ENCODE measurements at regions not wholly inside any gene's neighbourhood (a gene's known extent, or its start where the extent isn't known, plus 50 kb on each side); places are given as distances from the start of the nearest gene placed in this dataset.

GRCh38 chr2:180367815-180368214 is 360.7 kb upstream of the CWC22 start:
- H4K20me1 ChIP-seq (ENCODE audit: control insufficient read depth, insufficient read depth, insufficient read length) = no peaks in the 10 kb centered on the region
- H3K4me1 Mint-ChIP-seq = peaks cover 7 to 11% of the 10 kb centered on the region in 2 experiments
- no peak overlapping the region for H3K9ac ChIP-seq (ENCODE audit: extremely low read depth, insufficient read length, low read length)
- H3K4ac ChIP-seq (ENCODE audit: low read depth, low read length) = no peak overlapping the region
- H3K36me3 Mint-ChIP-seq (ENCODE audit: insufficient read depth in 1 of 3, low read depth in 3 of 3) = no peaks in the 10 kb centered on the region
- no peak overlapping the region for H3K27ac ChIP-seq (ENCODE audit: insufficient read length, low read depth, low read length)
- no peak overlapping the region for H2BK12ac ChIP-seq (ENCODE audit: insufficient read length, low read depth, low read length)
- H2AFZ ChIP-seq (ENCODE audit: low read length) = no peak overlapping the region
- no peak overlapping the region for H3K14ac ChIP-seq (ENCODE audit: insufficient read depth, low read length)
- H3K56ac ChIP-seq (ENCODE audit: insufficient read length, low read depth, low read length) = no peak overlapping the region
- TF ChIP-seq CTCF (conservative IDR thresholded peaks at IDR 0.05) = no peak
- H2BK5ac ChIP-seq (ENCODE audit: insufficient read length, low read length) = no peak overlapping the region
- H3K79me2 ChIP-seq (ENCODE audit: insufficient read depth, low read length) = no peaks in the 10 kb centered on the region
- no peak for DNase-seq
- no peaks in the 10 kb centered on the region for H3K27me3 Mint-ChIP-seq (ENCODE audit: low read depth)
- H3K9me3 ChIP-seq (ENCODE audit: control insufficient read depth, low read depth, low read length) = no peaks in the 10 kb centered on the region
- H3K4me2 ChIP-seq (ENCODE audit: insufficient read depth, insufficient read length, low read length) = no peak overlapping the region
- no peaks in the 10 kb centered on the region for H3K27me3 ChIP-seq (ENCODE audit: insufficient read depth, low read length)
- H2BK15ac ChIP-seq (ENCODE audit: low read depth, low read length) = no peak overlapping the region
- H3K79me1 ChIP-seq (ENCODE audit: insufficient read depth, low read depth, low read length, poor library complexity, severe bottlenecking) = no peaks in the 10 kb centered on the region
- no peak overlapping the region for H4K8ac ChIP-seq (replicated peaks; ENCODE audit: insufficient read length, low read depth, low read length)
- H3K9me3 Mint-ChIP-seq = no peaks in the 10 kb centered on the region
- no peak overlapping the region for H2BK120ac ChIP-seq (ENCODE audit: low read depth, low read length, poor library complexity, severe bottlenecking)
- no peak overlapping the region for H4K5ac ChIP-seq (ENCODE audit: insufficient read length, low read depth, low read length)
- no peak overlapping the region for H3K4me3 Mint-ChIP-seq
- no peak overlapping the region for H3K27ac Mint-ChIP-seq
- H3T11ph ChIP-seq (ENCODE audit: low read length) = no peak overlapping the region
- H3K23ac ChIP-seq (ENCODE audit: insufficient read length, low read depth, low read length) = no peak overlapping the region
- no peak overlapping the region for H4K91ac ChIP-seq (ENCODE audit: insufficient read length, low read depth, low read length)
- H3K18ac ChIP-seq (ENCODE audit: insufficient read length, low read depth, low read length) = no peak overlapping the region
- H2AK5ac ChIP-seq (ENCODE audit: insufficient read length, low read length) = no peak overlapping the region
- H3K23me2 ChIP-seq (ENCODE audit: insufficient read length, low read depth, low read length, poor library complexity, severe bottlenecking) = no peaks in the 10 kb centered on the region
- no peaks in the 10 kb centered on the region; the same call in 1 of the 2 replicates for H3K4me1 ChIP-seq (ENCODE audit: insufficient read depth, low read length)
- no peak overlapping the region for H2BK20ac ChIP-seq (ENCODE audit: low read depth, low read length, poor library complexity, severe bottlenecking)

Measured in H9 (cell line).